Neural progenitor cell (in vitro differentiated cells): ENCODE measurements at regions not wholly inside any gene's neighbourhood (a gene's known extent, or its start where the extent isn't known, plus 50 kb on each side); places are given as distances from the start of the nearest gene placed in this dataset.

Experiments
- CTCF ChIP-seq: fragments of 200-600 bp; sonication (generic); IDR thresholded peaks from 2 replicates; pipeline ENCODE4 v1.5.1; 2017; ENCODE audit warnings: antibody characterized with exemption, mild to moderate bottlenecking
- EZH2 ChIP-seq: fragments of 200-600 bp; sonication (generic); IDR thresholded peaks from 2 replicates; pipeline ENCODE4 v1.6.1; 2017; ENCODE audit warnings: antibody characterized with exemption, mild to moderate bottlenecking, moderate library complexity
- EZH2phosphoT487 ChIP-seq: fragments of 200-600 bp; sonication (generic); IDR thresholded peaks from 2 replicates; pipeline ENCODE4 v1.6.1; 2017; ENCODE audit warnings: antibody characterized with exemption

GRCh38 chr4:112881842-112882241 lies 167.6 kb upstream of the ANK2 start:
- no peak for TF ChIP-seq EZH2
- TF ChIP-seq CTCF = no peak
- TF ChIP-seq EZH2phosphoT487 = no peak
